GM23338 (cell line): ENCODE measurements at regions not wholly inside any gene's neighbourhood (a gene's known extent, or its start where the extent isn't known, plus 50 kb on each side); places are given as distances from the start of the nearest gene placed in this dataset.
"Not testable (repeated sequence)": the region's sequence is repeated elsewhere in the genome, so short reads cannot be mapped to it uniquely, and the experiment has no call there.

Experiments
- ATAC-seq: fragments of 200-7000 bp; cut with Tn5 transposase; 3 replicates; pipeline ENCODE4 v1.9.1; 2020
- DNase-seq: peaks from one replicate; pipeline ENCODE4 v3.0.0-alpha.2; 2015; ENCODE audit warnings: low spot score
- H2AFZ ChIP-seq: fragments of 200-600 bp; sonication (generic); 2 replicates; pipeline ENCODE4 v1.8.0; 2016; ENCODE audit warnings: antibody characterized with exemption, mild to moderate bottlenecking, moderate library complexity
- H3F3A ChIP-seq: fragments of 200-600 bp; sonication (generic); replicated peaks from 2 replicates; pipeline ENCODE4 v1.8.0; 2017; ENCODE audit warnings: antibody characterized with exemption, mixed run types, low read depth
- H3K27ac ChIP-seq: fragments of 200-600 bp; sonication (generic); 2 replicates; pipeline ENCODE4 v1.6.1; 2016; ENCODE audit warnings: low read depth
- H3K27me3 ChIP-seq: fragments of 200-600 bp; sonication (generic); 2 replicates; pipeline ENCODE4 v1.8.0; 2016; ENCODE audit warnings: mild to moderate bottlenecking, mixed run types, moderate library complexity; ENCODE audit not compliant: insufficient read depth
- H3K36me3 ChIP-seq: fragments of 200-600 bp; sonication (generic); 2 replicates; pipeline ENCODE4 v1.8.0; 2016; ENCODE audit warnings: mild to moderate bottlenecking; ENCODE audit not compliant: insufficient read depth
- H3K4me1 ChIP-seq: fragments of 200-600 bp; sonication (generic); 2 replicates; pipeline ENCODE4 v1.8.0; 2016; ENCODE audit warnings: mild to moderate bottlenecking, moderate library complexity; ENCODE audit not compliant: insufficient read depth
- H3K4me2 ChIP-seq: fragments of 200-600 bp; sonication (generic); 2 replicates; pipeline ENCODE4 v1.7.1; 2017; ENCODE audit warnings: mixed run types
- H3K4me3 ChIP-seq: fragments of 200-600 bp; sonication (generic); 2 replicates; pipeline ENCODE4 v1.6.1; 2016; ENCODE audit warnings: mixed run types
- H3K79me2 ChIP-seq: fragments of 200-600 bp; sonication (generic); replicated peaks from 2 replicates; pipeline ENCODE4 v1.8.0; 2017; ENCODE audit warnings: mild to moderate bottlenecking; ENCODE audit not compliant: insufficient read depth
- H3K9me2 ChIP-seq: fragments of 200-600 bp; sonication (generic); 2 replicates; pipeline ENCODE4 v1.8.0; 2017; ENCODE audit not compliant: insufficient read depth
- H4K20me1 ChIP-seq: fragments of 200-600 bp; sonication (generic); replicated peaks from 2 replicates; pipeline ENCODE4 v1.8.0; 2017; ENCODE audit warnings: mild to moderate bottlenecking; ENCODE audit not compliant: insufficient read depth
- H3K27ac Mint-ChIP-seq: 2 replicates; pipeline ENCODE4 v1.8.0; 2020; ENCODE audit warnings: inconsistent platforms, mild to moderate bottlenecking, moderate library complexity, mixed read lengths
- H3K27me3 Mint-ChIP-seq: 3 replicates; pipeline ENCODE4 v1.8.0; 2022; ENCODE audit warnings: low read depth, mild to moderate bottlenecking, moderate library complexity, mixed read lengths, inconsistent platforms; ENCODE audit not compliant: insufficient read depth, poor library complexity
- H3K36me3 Mint-ChIP-seq: 3 replicates; pipeline ENCODE4 v1.8.0; 2021; ENCODE audit warnings: low read depth, mild to moderate bottlenecking, inconsistent platforms, moderate library complexity, mixed read lengths
- H3K4me1 Mint-ChIP-seq: 3 replicates; pipeline ENCODE4 v1.8.0; 2020; ENCODE audit warnings: mild to moderate bottlenecking, inconsistent platforms, mixed read lengths
- H3K4me3 Mint-ChIP-seq: 3 replicates; pipeline ENCODE4 v1.8.0; 2021; ENCODE audit warnings: moderate library complexity, mild to moderate bottlenecking, inconsistent platforms, mixed read lengths
- H3K9me3 Mint-ChIP-seq: 3 replicates; pipeline ENCODE4 v1.8.0; 2020; ENCODE audit warnings: moderate library complexity, mild to moderate bottlenecking, inconsistent platforms, mixed read lengths
- CREB1 ChIP-seq: fragments of 250-450 bp; sonication (Bioruptor Pico); IDR thresholded peaks from 2 replicates; pipeline ENCODE4 v1.5.0; 2020; ENCODE audit warnings: low read depth, mild to moderate bottlenecking, moderate library complexity
- CTCF ChIP-seq, 2 experiments: fragments of 200-600 bp in 1 of 2; sonication (generic) in 1 of 2; conservative IDR thresholded peaks; 2 replicates each; pipeline versions ENCODE4 v1.5.1 to v1.6.1; 2016 to 2017; ENCODE audit warnings: antibody characterized with exemption in 2 of 2, low read depth in 2 of 2, mild to moderate bottlenecking in 2 of 2, moderate library complexity in 1 of 2
- EZH2phosphoT487 ChIP-seq: fragments of 200-600 bp; sonication (generic); IDR thresholded peaks from one replicate; pipeline ENCODE4 v1.8.1; 2018; ENCODE audit warnings: antibody characterized with exemption; ENCODE audit not compliant: unreplicated experiment
- JUNB ChIP-seq: IDR thresholded peaks from one replicate; pipeline ENCODE4 v1.6.1; 2016; ENCODE audit warnings: antibody characterized with exemption; ENCODE audit not compliant: unreplicated experiment
- POLR2AphosphoS5 ChIP-seq: IDR thresholded peaks from 2 replicates; pipeline ENCODE4 v1.6.1; 2016; ENCODE audit warnings: antibody characterized with exemption, low read depth
- REST ChIP-seq: IDR thresholded peaks from one replicate; pipeline ENCODE4 v1.6.1; 2018; ENCODE audit warnings: antibody characterized with exemption; ENCODE audit not compliant: unreplicated experiment
- ZNF114 ChIP-seq: fragments of 250-450 bp; sonication (Bioruptor Pico); IDR thresholded peaks from 2 replicates; pipeline ENCODE4 v1.5.0; 2020; ENCODE audit warnings: mild to moderate bottlenecking, moderate library complexity
- ZNF331 ChIP-seq: fragments of 250-450 bp; sonication (Bioruptor Pico); IDR thresholded peaks from 2 replicates; pipeline ENCODE4 v1.5.0; 2020; ENCODE audit warnings: low read depth, mild to moderate bottlenecking, moderate library complexity
- TF ChIP-seq, protein P1 (sequence below): fragments of 250-450 bp; sonication (Bioruptor Pico); IDR thresholded peaks from 2 replicates; pipeline ENCODE4 v1.5.0; 2020; ENCODE audit warnings: mild to moderate bottlenecking, moderate library complexity

DNA sequence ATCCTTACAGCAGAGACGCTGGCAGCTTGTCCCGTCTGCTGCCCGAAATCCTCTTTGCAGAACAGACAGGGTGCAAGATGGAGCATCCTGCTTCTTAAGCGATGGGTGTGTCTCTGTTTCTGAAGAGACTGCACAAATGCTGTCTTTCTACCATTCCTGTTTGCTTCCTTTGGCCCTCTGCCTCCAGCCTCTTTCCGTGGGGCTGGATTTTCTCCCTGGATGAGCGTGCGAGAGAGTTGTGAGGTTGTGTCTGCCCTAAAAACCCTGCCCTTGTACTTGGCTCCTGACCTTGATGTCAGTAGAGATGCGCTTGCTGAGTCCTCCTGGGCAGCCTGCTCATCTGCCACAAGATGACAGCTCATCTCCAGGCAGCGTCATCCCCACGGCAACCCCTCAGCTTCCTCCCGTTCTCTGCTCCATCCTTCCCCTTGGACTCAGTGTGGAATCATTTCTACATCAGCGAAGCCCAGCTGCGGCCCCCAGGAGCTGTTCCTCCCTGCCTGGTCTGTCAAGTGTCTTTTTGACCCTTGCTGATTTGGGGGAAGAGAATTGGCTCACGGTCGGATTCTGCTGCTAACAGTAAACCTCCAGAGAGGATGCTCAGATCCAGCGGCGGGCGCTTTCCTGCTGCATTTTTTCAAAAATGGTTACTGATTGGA lies 246.2 kb downstream of the ASMT start (continued):
- TF ChIP-seq CTCF (conservative IDR thresholded peaks at IDR 0.05; ENCODE audit: low read depth in 2 of 2) (no peak), REST (no peak), JUNB (no peak), CREB1 (CRISPR knock-in tag) (no peak)

DNA sequence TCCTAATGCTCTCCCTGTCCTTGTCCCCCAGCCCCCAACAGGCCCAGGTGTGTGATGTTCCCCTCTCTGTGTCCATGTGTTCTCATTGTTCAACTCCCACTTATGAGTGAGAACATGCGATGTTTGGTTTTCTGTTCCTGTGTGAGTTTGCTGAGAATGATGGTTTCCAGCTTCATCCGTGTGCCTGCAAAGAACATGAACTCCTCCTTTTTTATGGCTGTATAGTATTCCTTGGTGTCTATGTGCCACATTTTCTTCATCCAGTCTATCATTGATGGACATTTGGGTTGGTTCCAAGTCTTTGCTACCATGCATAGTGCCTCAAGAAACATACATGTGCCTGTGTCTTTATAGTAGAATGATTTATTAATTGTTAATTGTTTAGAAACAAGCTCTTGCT lies 249.1 kb downstream of the ASMT start:
- H3K27me3 ChIP-seq, H3K4me1 Mint-ChIP-seq, H3K27me3 Mint-ChIP-seq, H3K36me3 ChIP-seq, H4K20me1 ChIP-seq, H3K27ac Mint-ChIP-seq, H3K4me2 ChIP-seq, DNase-seq, H3K4me1 ChIP-seq, H3K4me3 Mint-ChIP-seq, H3K36me3 Mint-ChIP-seq, H3K27ac ChIP-seq, ATAC-seq, H2AFZ ChIP-seq, H3K9me2 ChIP-seq, H3K9me3 Mint-ChIP-seq, H3K4me3 ChIP-seq, H3F3A ChIP-seq, H3K79me2 ChIP-seq: not testable (repeated sequence)

GRCh38 chrX:1870421-1870820 lies 255.6 kb downstream of the ASMT start:
- peaks cover 4% of the 10 kb centered on the region for H3K27me3 Mint-ChIP-seq
- ATAC-seq = no peak
- TF ChIP-seq POLR2AphosphoS5 (no peak), ZNF114 (no peak), ZNF331 (CRISPR knock-in tag) (no peak), EZH2phosphoT487 (no peak)
- TF ChIP-seq, protein P1, sequence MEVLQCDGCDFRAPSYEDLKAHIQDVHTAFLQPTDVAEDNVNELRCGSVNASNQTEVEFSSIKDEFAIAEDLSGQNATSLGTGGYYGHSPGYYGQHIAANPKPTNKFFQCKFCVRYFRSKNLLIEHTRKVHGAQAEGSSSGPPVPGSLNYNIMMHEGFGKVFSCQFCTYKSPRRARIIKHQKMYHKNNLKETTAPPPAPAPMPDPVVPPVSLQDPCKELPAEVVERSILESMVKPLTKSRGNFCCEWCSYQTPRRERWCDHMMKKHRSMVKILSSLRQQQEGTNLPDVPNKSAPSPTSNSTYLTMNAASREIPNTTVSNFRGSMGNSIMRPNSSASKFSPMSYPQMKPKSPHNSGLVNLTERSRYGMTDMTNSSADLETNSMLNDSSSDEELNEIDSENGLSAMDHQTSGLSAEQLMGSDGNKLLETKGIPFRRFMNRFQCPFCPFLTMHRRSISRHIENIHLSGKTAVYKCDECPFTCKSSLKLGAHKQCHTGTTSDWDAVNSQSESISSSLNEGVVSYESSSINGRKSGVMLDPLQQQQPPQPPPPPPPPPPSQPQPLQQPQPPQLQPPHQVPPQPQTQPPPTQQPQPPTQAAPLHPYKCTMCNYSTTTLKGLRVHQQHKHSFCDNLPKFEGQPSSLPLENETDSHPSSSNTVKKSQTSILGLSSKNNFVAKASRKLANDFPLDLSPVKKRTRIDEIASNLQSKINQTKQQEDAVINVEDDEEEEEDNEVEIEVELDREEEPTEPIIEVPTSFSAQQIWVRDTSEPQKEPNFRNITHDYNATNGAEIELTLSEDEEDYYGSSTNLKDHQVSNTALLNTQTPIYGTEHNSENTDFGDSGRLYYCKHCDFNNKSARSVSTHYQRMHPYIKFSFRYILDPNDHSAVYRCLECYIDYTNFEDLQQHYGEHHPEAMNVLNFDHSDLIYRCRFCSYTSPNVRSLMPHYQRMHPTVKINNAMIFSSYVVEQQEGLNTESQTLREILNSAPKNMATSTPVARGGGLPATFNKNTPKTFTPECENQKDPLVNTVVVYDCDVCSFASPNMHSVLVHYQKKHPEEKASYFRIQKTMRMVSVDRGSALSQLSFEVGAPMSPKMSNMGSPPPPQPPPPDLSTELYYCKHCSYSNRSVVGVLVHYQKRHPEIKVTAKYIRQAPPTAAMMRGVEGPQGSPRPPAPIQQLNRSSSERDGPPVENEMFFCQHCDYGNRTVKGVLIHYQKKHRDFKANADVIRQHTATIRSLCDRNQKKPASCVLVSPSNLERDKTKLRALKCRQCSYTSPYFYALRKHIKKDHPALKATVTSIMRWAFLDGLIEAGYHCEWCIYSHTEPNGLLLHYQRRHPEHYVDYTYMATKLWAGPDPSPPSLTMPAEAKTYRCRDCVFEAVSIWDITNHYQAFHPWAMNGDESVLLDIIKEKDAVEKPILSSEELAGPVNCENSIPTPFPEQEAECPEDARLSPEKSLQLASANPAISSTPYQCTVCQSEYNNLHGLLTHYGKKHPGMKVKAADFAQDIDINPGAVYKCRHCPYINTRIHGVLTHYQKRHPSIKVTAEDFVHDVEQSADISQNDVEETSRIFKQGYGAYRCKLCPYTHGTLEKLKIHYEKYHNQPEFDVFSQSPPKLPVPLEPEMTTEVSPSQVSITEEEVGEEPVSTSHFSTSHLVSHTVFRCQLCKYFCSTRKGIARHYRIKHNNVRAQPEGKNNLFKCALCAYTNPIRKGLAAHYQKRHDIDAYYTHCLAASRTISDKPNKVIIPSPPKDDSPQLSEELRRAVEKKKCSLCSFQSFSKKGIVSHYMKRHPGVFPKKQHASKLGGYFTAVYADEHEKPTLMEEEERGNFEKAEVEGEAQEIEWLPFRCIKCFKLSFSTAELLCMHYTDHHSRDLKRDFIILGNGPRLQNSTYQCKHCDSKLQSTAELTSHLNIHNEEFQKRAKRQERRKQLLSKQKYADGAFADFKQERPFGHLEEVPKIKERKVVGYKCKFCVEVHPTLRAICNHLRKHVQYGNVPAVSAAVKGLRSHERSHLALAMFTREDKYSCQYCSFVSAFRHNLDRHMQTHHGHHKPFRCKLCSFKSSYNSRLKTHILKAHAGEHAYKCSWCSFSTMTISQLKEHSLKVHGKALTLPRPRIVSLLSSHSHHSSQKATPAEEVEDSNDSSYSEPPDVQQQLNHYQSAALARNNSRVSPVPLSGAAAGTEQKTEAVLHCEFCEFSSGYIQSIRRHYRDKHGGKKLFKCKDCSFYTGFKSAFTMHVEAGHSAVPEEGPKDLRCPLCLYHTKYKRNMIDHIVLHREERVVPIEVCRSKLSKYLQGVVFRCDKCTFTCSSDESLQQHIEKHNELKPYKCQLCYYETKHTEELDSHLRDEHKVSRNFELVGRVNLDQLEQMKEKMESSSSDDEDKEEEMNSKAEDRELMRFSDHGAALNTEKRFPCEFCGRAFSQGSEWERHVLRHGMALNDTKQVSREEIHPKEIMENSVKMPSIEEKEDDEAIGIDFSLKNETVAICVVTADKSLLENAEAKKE (CRISPR knock-in tag) = no peak

More at GRCh38 chrX:1870421-1870820, 255.6 kb downstream of the ASMT start:
- H3K9me2 ChIP-seq = no peaks in the 10 kb centered on the region
- H3K79me2 ChIP-seq = no peaks in the 10 kb centered on the region
- H3F3A ChIP-seq = no peaks in the 10 kb centered on the region
- H3K27me3 ChIP-seq = no peaks in the 10 kb centered on the region
- DNase-seq = no peak
- H2AFZ ChIP-seq = no peak overlapping the region
- H3K4me1 Mint-ChIP-seq = no peaks in the 10 kb centered on the region
- H4K20me1 ChIP-seq = no peaks in the 10 kb centered on the region
- H3K4me1 ChIP-seq = no peaks in the 10 kb centered on the region
- H3K27ac Mint-ChIP-seq = no peak overlapping the region
- H3K4me3 ChIP-seq = no peak overlapping the region
- no peak overlapping the region for H3K4me2 ChIP-seq
- no peak overlapping the region for H3K4me3 Mint-ChIP-seq
- no peaks in the 10 kb centered on the region for H3K36me3 Mint-ChIP-seq
- H3K27ac ChIP-seq = no peak overlapping the region; the same call in 1 of the 2 replicates
- no peaks in the 10 kb centered on the region; the same call in 1 of the 3 replicates for H3K9me3 Mint-ChIP-seq
- no peaks in the 10 kb centered on the region for H3K36me3 ChIP-seq
